AG09309 (cell line): ENCODE measurements at regions not wholly inside any gene's neighbourhood (a gene's known extent, or its start where the extent isn't known, plus 50 kb on each side); places are given as distances from the start of the nearest gene placed in this dataset.

Experiments
- DNase-seq: peaks from one replicate; pipeline ENCODE4 v3.0.0-alpha.2; 2010; ENCODE audit warnings: low read depth
- H3K4me3 ChIP-seq: 2 replicates; pipeline ENCODE4 v1.5.1; 2011; ENCODE audit warnings: mild to moderate bottlenecking, low read depth, low read length, moderate library complexity; ENCODE audit not compliant: control insufficient read depth
- TF ChIP-seq, protein P1 (sequence below): IDR thresholded peaks from 2 replicates; pipeline ENCODE4 v1.5.1; 2011; ENCODE audit warnings: mild to moderate bottlenecking, low read depth, low read length, inconsistent platforms; ENCODE audit not compliant: insufficient read depth, control insufficient read depth; ENCODE audit errors: missing control alignments

GRCh38 chr10:81688459-81688858, 186.5 kb upstream of the NRG3 start:
- DNase-seq = no peak
- TF ChIP-seq, protein P1, sequence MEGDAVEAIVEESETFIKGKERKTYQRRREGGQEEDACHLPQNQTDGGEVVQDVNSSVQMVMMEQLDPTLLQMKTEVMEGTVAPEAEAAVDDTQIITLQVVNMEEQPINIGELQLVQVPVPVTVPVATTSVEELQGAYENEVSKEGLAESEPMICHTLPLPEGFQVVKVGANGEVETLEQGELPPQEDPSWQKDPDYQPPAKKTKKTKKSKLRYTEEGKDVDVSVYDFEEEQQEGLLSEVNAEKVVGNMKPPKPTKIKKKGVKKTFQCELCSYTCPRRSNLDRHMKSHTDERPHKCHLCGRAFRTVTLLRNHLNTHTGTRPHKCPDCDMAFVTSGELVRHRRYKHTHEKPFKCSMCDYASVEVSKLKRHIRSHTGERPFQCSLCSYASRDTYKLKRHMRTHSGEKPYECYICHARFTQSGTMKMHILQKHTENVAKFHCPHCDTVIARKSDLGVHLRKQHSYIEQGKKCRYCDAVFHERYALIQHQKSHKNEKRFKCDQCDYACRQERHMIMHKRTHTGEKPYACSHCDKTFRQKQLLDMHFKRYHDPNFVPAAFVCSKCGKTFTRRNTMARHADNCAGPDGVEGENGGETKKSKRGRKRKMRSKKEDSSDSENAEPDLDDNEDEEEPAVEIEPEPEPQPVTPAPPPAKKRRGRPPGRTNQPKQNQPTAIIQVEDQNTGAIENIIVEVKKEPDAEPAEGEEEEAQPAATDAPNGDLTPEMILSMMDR = no peak
- H3K4me3 ChIP-seq = no peak overlapping the region

GRCh38 chr10:81696609-81697388, 178.2 kb upstream of the NRG3 start:
- no peak for DNase-seq
- TF ChIP-seq, protein P1 = no peak
- no peak overlapping the region for H3K4me3 ChIP-seq

GRCh38 chr10:81704596-81704995, 170.4 kb upstream of the NRG3 start:
- TF ChIP-seq, protein P1 = no peak
- H3K4me3 ChIP-seq = no peak overlapping the region
- DNase-seq = no peak

- no peak overlapping the region for H3K4me3 ChIP-seq
Measured at GRCh38 chr10:81708416-81708815, 166.6 kb upstream of the NRG3 start.

GRCh38 chr10:81708929-81709328, 166.1 kb upstream of the NRG3 start:
- TF ChIP-seq, protein P1 = no peak
- H3K4me3 ChIP-seq = no peak overlapping the region
- DNase-seq = no peak

More at GRCh38 chr10:81708416-81708815, 166.6 kb upstream of the NRG3 start:
- no peak for DNase-seq
- TF ChIP-seq, protein P1 = no peak

- no peak overlapping the region for H3K4me3 ChIP-seq
- TF ChIP-seq, protein P1 = no peak
- DNase-seq = no peak
Measured at GRCh38 chr10:81722399-81722798, 152.6 kb upstream of the NRG3 start.

GRCh38 chr10:81724431-81724830, 150.6 kb upstream of the NRG3 start:
- H3K4me3 ChIP-seq = no peak overlapping the region
- no peak for DNase-seq
- TF ChIP-seq, protein P1 = no peak
